Transverse colon (tissue), 4 donors: ENCODE measurements at regions not wholly inside any gene's neighbourhood (a gene's known extent, or its start where the extent isn't known, plus 50 kb on each side); places are given as distances from the start of the nearest gene placed in this dataset.
"Not testable (repeated sequence)": the region's sequence is repeated elsewhere in the genome, so short reads cannot be mapped to it uniquely, and the experiment has no call there.

Experiments used
- EP300 ChIP-seq: sonication (generic); formaldehyde crosslinking; IDR thresholded peaks from one replicate; pipeline ENCODE4 v1.6.1; 2017; ENCODE audit warnings: antibody characterized with exemption, low read depth
- POLR2A ChIP-seq: fragments of 450-650 bp; IDR thresholded peaks from one replicate; pipeline ENCODE4 v1.6.1; 2016; ENCODE audit warnings: antibody characterized with exemption, mild to moderate bottlenecking, moderate library complexity
- POLR2AphosphoS5 ChIP-seq, 3 donors: sonication (generic); formaldehyde crosslinking; IDR thresholded peaks; one replicate each; pipeline ENCODE4 v1.6.1; 2016; ENCODE audit warnings: antibody characterized with exemption in 3 of 3
- TF ChIP-seq, protein P1 (sequence below), 5 experiments: fragments of 200-600 bp in 3 of 5; fragments of 450-650 bp in 2 of 5; sonication (generic) in 3 of 5; IDR thresholded peaks; 1 replicate in 2 of 5; 2 replicates in 3 of 5; pipeline ENCODE4 v1.5.1; 2016 to 2017; ENCODE audit warnings: antibody characterized with exemption in 5 of 5, inconsistent platforms in 3 of 5, mild to moderate bottlenecking in 2 of 5, moderate library complexity in 1 of 5

DNA sequence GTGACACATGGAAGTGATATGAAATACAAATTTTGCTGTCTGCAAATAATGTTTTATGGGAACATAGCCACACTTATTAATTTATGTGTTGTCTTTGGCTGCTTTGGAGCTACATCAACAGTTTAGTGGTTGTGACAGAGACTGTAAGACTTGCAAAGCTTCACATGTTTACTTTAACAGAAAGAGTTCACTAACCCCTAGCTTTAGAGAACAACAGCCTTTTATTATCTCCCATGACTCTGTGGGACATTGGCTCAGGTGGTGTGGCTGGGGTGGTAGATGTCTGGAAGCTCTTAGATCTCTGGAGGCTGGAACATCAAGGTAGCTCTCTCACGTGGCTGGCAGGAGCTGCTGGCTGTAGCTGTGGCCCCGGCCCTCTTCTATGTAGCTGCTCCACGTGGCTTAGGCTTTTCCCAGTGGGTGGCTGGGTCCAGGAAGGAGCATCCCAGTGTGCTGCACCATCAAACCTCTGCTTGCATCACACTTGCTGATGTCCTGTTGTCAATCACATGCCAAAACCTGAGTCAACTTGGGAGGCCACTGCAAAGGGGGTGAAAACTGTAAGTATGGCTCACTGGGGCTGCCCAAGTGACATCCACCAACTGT lies 51.8 kb upstream of the MTLN start:
- TF ChIP-seq, protein P1, sequence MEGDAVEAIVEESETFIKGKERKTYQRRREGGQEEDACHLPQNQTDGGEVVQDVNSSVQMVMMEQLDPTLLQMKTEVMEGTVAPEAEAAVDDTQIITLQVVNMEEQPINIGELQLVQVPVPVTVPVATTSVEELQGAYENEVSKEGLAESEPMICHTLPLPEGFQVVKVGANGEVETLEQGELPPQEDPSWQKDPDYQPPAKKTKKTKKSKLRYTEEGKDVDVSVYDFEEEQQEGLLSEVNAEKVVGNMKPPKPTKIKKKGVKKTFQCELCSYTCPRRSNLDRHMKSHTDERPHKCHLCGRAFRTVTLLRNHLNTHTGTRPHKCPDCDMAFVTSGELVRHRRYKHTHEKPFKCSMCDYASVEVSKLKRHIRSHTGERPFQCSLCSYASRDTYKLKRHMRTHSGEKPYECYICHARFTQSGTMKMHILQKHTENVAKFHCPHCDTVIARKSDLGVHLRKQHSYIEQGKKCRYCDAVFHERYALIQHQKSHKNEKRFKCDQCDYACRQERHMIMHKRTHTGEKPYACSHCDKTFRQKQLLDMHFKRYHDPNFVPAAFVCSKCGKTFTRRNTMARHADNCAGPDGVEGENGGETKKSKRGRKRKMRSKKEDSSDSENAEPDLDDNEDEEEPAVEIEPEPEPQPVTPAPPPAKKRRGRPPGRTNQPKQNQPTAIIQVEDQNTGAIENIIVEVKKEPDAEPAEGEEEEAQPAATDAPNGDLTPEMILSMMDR (IDR thresholded peaks at IDR 0.05): not testable (repeated sequence)
- TF ChIP-seq POLR2AphosphoS5 (IDR thresholded peaks at IDR 0.05); POLR2A; EP300: not testable (repeated sequence)
